B cell (primary cell): ENCODE measurements at regions not wholly inside any gene's neighbourhood (a gene's known extent, or its start where the extent isn't known, plus 50 kb on each side); places are given as distances from the start of the nearest gene placed in this dataset.

Experiments
- ATAC-seq: fragments of 200-7000 bp; cut with Tn5 transposase; one replicate; pipeline ENCODE4 v1.10.0; 2021; ENCODE audit warnings: low read depth, mild to moderate bottlenecking, moderate number of reproducible peaks, moderate library complexity
- CTCF ChIA-PET: fragments of 350-600 bp; sonication (Branson Sonifier 250); formaldehyde crosslinking; loops from one replicate; lab custom pipeline; 2021; ENCODE audit warnings: antibody characterized with exemption, inconsistent platforms; lab: Charles Lee
- POLR2A ChIA-PET: fragments of 350-600 bp; sonication (Branson Sonifier 250); formaldehyde crosslinking; loops from one replicate; lab custom pipeline; 2021; ENCODE audit warnings: antibody characterized with exemption; lab: Charles Lee
- DNase-seq: peaks from one replicate; pipeline ENCODE4 v3.0.0; 2013
- H2AFZ ChIP-seq: 2 replicates; pipeline ENCODE4 v1.6.1; 2012; ENCODE audit warnings: mild to moderate bottlenecking, low read depth, low read length; ENCODE audit not compliant: insufficient read depth, poor library complexity, severe bottlenecking
- H3K27ac ChIP-seq, 2 donors: 1 replicate in 1 of 2; 2 replicates in 1 of 2; pipeline ENCODE4 v1.5.1; 2012 to 2013; ENCODE audit warnings: low read length in 2 of 2, mild to moderate bottlenecking in 2 of 2, moderate library complexity in 1 of 2
- H3K27me3 ChIP-seq, 4 experiments: fragments of 200-600 bp in 1 of 4; sonication (generic) in 1 of 4; replicated peaks in 1 of 4; 1 replicate in 2 of 4; 2 replicates in 2 of 4; pipeline versions ENCODE4 v1.6.1 to v1.7.0; 2013 to 2016; ENCODE audit warnings: low read length in 3 of 4, mild to moderate bottlenecking in 2 of 4, mixed read lengths in 1 of 4, moderate library complexity in 1 of 4; ENCODE audit not compliant: insufficient read depth in 4 of 4, control insufficient read depth in 3 of 4; ENCODE audit errors: control extremely low read depth in 1 of 4
- H3K36me3 ChIP-seq, 2 experiments: replicated peaks in 1 of 2; 1 replicate in 1 of 2; 2 replicates in 1 of 2; pipeline versions ENCODE4 v1.6.1 to v1.7.1; 2013; ENCODE audit warnings: low read length in 1 of 2; ENCODE audit not compliant: insufficient read depth in 2 of 2, control insufficient read depth in 1 of 2; ENCODE audit errors: control extremely low read depth in 1 of 2, extremely low read depth in 1 of 2
- H3K4me1 ChIP-seq, 2 donors: fragments of 200-600 bp in 1 of 2; sonication (generic) in 1 of 2; 1 replicate in 1 of 2; 2 replicates in 1 of 2; pipeline versions ENCODE4 v1.5.1 to v1.6.1; 2013 to 2017; ENCODE audit warnings: low read length in 2 of 2; ENCODE audit not compliant: control insufficient read depth in 2 of 2, insufficient read depth in 2 of 2
- H3K4me2 ChIP-seq: replicated peaks from 2 replicates; pipeline ENCODE3; 2012; ENCODE audit warnings: mild to moderate bottlenecking, low read depth, low read length; ENCODE audit not compliant: poor library complexity, severe bottlenecking
- H3K4me3 ChIP-seq, 5 experiments: fragments of 200-600 bp in 1 of 5; sonication (generic) in 1 of 5; 1 replicate in 3 of 5; 2 replicates in 2 of 5; pipeline versions ENCODE4 v1.5.1 to v1.7.0; 2011 to 2016; ENCODE audit warnings: low read length in 4 of 5, mild to moderate bottlenecking in 4 of 5, low read depth in 2 of 5, control low read depth in 1 of 5, moderate library complexity in 1 of 5; ENCODE audit not compliant: insufficient read depth in 1 of 5; ENCODE audit errors: control extremely low read depth in 1 of 5, extremely low read depth in 1 of 5
- H3K79me2 ChIP-seq: fragments of 200-600 bp; sonication (generic); one replicate; pipeline ENCODE4 v1.6.0; 2016; ENCODE audit warnings: low read length; ENCODE audit not compliant: control insufficient read depth, insufficient read depth
- H3K9ac ChIP-seq: fragments of 200-600 bp; sonication (generic); 2 replicates; pipeline ENCODE4 v1.6.1; 2017; ENCODE audit warnings: mild to moderate bottlenecking, low read length, moderate library complexity
- H3K9me3 ChIP-seq, 3 donors: one replicate each; pipeline versions ENCODE4 v1.6.1 to v1.7.1; 2013; ENCODE audit warnings: low read length in 2 of 3; ENCODE audit not compliant: control insufficient read depth in 2 of 3, insufficient read depth in 1 of 3; ENCODE audit errors: control extremely low read depth in 1 of 3
- H4K20me1 ChIP-seq: 2 replicates; pipeline ENCODE4 v1.6.0; 2012; ENCODE audit warnings: mild to moderate bottlenecking, low read length; ENCODE audit not compliant: insufficient read depth, control insufficient read depth, poor library complexity, severe bottlenecking
- H3K27ac Mint-ChIP-seq: one replicate; pipeline ENCODE4 v1.8.0; 2021; ENCODE audit warnings: mixed read lengths
- H3K27me3 Mint-ChIP-seq: one replicate; pipeline ENCODE4 v1.8.0; 2021; ENCODE audit warnings: mixed read lengths
- H3K4me1 Mint-ChIP-seq: one replicate; pipeline ENCODE4 v1.8.0; 2021; ENCODE audit warnings: mixed read lengths
- H3K4me3 Mint-ChIP-seq: one replicate; pipeline ENCODE4 v1.8.0; 2021; ENCODE audit warnings: mixed read lengths
- H3K9me3 Mint-ChIP-seq: one replicate; pipeline ENCODE4 v1.8.0; 2022; ENCODE audit warnings: mixed read lengths; ENCODE audit not compliant: insufficient read depth
- EZH2 ChIP-seq: IDR thresholded peaks from 2 replicates; pipeline ENCODE4 v1.6.1; 2012; ENCODE audit warnings: borderline replicate concordance, low read depth, mild to moderate bottlenecking, moderate library complexity, low read length; ENCODE audit not compliant: insufficient read depth, poor library complexity, severe bottlenecking
- WGBS: methylation state at CpG from one replicate; pipeline ENCODE4 v1.1.5; 2013; ENCODE audit warnings: missing lambda C conversion rate; ENCODE audit not compliant: insufficient coverage; 5-methylcytosine and 5-hydroxymethylcytosine counted together
- intact Hi-C: fragments of 100-400 bp; cut with micrococcal nuclease; formaldehyde crosslinking; loops from one replicate; pipeline ENCODE4 v1.10.0; 2022
- TF ChIP-seq, protein P1 (sequence below): fragments of 200-600 bp; IDR thresholded peaks from one replicate; pipeline ENCODE4 v1.8.0; 2022; ENCODE audit warnings: antibody characterized with exemption, mild to moderate bottlenecking

DNA sequence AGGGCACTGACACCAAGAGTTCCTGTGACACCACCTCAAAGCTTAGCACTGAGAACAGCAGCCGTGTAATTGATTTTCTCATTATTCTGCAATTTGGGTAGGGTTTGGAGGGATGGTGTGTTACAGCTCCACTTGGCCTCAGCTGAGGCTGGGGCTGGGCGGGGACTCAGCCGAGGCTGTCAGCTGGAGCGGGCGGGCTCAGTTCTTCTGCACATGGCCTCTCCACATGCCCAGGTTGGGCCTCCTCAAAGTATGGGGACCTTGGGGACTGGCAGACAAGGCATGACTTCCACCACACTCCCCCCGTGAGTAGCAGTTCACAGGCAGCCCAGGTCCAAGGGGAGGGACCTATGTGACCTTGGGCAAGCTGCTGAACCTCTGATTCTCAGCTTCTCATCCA lies 171.5 kb downstream of the IRF8 start:
- intact Hi-C loops = no loop called here
- ChIA-PET POLR2A (no interaction called here), CTCF (no interaction called here)
- TF ChIP-seq, protein P1, sequence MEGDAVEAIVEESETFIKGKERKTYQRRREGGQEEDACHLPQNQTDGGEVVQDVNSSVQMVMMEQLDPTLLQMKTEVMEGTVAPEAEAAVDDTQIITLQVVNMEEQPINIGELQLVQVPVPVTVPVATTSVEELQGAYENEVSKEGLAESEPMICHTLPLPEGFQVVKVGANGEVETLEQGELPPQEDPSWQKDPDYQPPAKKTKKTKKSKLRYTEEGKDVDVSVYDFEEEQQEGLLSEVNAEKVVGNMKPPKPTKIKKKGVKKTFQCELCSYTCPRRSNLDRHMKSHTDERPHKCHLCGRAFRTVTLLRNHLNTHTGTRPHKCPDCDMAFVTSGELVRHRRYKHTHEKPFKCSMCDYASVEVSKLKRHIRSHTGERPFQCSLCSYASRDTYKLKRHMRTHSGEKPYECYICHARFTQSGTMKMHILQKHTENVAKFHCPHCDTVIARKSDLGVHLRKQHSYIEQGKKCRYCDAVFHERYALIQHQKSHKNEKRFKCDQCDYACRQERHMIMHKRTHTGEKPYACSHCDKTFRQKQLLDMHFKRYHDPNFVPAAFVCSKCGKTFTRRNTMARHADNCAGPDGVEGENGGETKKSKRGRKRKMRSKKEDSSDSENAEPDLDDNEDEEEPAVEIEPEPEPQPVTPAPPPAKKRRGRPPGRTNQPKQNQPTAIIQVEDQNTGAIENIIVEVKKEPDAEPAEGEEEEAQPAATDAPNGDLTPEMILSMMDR = no peak
- no peak for DNase-seq
- H3K27ac Mint-ChIP-seq = no peak overlapping the region
- H3K27me3 Mint-ChIP-seq = peaks cover 34% of the 10 kb centered on the region
- no peak for ATAC-seq
- Histone ChIP-seq H3K27ac (no peak overlapping the region), H2AFZ (no peak overlapping the region), H4K20me1 (no peaks in the 10 kb centered on the region), H3K4me3 (no peak overlapping the region), H3K9me3 (peaks cover 0 to 5% (median 0%) of the 10 kb centered on the region in 3 donors), H3K36me3 (no peaks in the 10 kb centered on the region), H3K4me1 (no peaks in the 10 kb centered on the region), H3K4me2 (no peak overlapping the region), H3K27me3 (peaks cover 0 to 34% (median 8%) of the 10 kb centered on the region in 4 experiments), H3K79me2 (no peaks in the 10 kb centered on the region), H3K9ac (no peak overlapping the region)
- H3K4me1 Mint-ChIP-seq = no peaks in the 10 kb centered on the region
- no peak overlapping the region for H3K4me3 Mint-ChIP-seq
- 79% methylated on average over 5 of the region's 6 CpGs for WGBS
- no peaks in the 10 kb centered on the region for H3K9me3 Mint-ChIP-seq

DNA sequence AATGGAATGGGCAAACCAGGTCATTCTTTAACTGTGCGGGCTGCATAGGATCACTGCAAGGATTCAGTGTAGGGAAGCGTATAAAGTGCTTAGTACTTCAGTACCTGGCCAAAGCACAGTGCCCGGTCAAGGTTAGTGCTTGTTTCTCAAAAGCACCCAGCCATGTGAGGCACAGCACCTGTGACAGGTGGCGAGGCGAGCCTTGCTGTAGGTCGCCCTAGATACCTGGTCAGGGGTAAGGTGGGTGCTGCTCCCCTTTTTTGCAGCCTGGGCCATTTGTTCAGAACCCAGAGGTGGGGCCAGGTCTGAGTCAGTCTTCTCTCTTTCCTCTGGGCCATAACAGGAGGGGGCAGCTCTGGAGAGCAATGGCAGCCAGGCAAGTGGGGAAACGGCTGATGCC lies 172.0 kb downstream of the IRF8 start:
- Mint-ChIP-seq H3K4me3 (no peak overlapping the region), H3K4me1 (no peaks in the 10 kb centered on the region), H3K27ac (no peak overlapping the region), H3K27me3 (peaks cover 34% of the 10 kb centered on the region), H3K9me3 (no peaks in the 10 kb centered on the region)
- no peak overlapping the region for H3K9ac ChIP-seq
- H4K20me1 ChIP-seq = no peaks in the 10 kb centered on the region
- no peak overlapping the region for H3K27ac ChIP-seq
- H3K4me3 ChIP-seq = no peak overlapping the region
- no peak overlapping the region for H2AFZ ChIP-seq
- peaks cover 0 to 5% (median 0%) of the 10 kb centered on the region in 3 donors for H3K9me3 ChIP-seq
- CTCF ChIA-PET = interaction anchor here (2.5 kb wide), 1 partner anchor 250 kb away, joined by 21 read pairs; no protein-coding TSS in a partner anchor
- TF ChIP-seq, protein P1 = no peak
- TF ChIP-seq EZH2 = no peak
- no peak for DNase-seq
- no peaks in the 10 kb centered on the region for H3K36me3 ChIP-seq
- no peak overlapping the region for H3K4me2 ChIP-seq
- no peaks in the 10 kb centered on the region for H3K79me2 ChIP-seq
- intact Hi-C loops = no loop called here
- whole genome bisulfite sequencing = 88% methylated on average over 7 of the region's 7 CpGs
- H3K4me1 ChIP-seq = no peaks in the 10 kb centered on the region
- H3K27me3 ChIP-seq = peaks cover 0 to 34% (median 8%) of the 10 kb centered on the region in 4 experiments
- POLR2A ChIA-PET = no interaction called here
- no peak for ATAC-seq
